NCI-H2029 treated with DMSO at 0.1 percent for 48 hours (cell line): ENCODE measurements at regions not wholly inside any gene's neighbourhood (a gene's known extent, or its start where the extent isn't known, plus 50 kb on each side); places are given as distances from the start of the nearest gene placed in this dataset.

Source experiments
- DNase-seq: peaks from one replicate; lab custom pipeline; 2025; lab: John Stamatoyannopoulos, UW

DNA sequence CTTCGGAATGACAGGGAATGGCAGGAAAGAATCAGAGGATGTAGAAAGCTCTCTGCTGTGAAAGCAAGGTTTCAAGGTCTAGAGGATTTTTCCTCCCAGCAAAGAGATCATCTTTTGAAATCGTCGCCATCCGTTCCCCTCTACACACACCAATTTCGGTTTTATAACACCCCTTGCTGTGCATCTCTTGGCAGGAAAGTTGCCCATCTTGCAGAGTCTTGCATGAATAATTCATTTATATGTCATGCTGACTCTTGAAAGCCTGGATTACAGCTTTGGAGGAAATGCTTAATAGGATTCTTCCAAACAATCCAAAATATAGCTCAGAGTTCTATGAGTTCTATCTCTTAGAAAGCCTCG lies 262.7 kb downstream of the CHL1 start:
- DNase-seq = no peak

DNA sequence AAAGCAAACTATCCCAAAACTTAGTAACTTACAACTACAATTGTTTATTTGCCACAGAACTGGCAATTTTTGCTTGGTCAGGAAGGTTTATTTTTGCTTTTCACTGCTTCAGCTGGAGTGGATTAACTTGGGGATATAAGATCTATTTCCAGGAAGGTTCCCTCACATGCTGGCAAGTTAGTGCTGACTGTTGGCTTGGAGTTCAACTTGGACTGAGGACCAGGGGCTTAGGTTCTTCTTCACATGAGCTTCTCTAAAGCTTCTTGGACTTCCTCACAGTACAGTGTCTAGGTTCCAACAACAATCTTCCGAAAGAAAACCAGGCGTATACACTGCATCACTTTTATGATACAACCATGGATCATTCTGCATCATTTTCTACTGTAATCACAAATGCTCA lies 264.4 kb downstream of the CHL1 start:
- no peak for DNase-seq

GRCh38 chr3:462851-463250 lies 266.3 kb downstream of the CHL1 start:
- no peak for DNase-seq

DNA sequence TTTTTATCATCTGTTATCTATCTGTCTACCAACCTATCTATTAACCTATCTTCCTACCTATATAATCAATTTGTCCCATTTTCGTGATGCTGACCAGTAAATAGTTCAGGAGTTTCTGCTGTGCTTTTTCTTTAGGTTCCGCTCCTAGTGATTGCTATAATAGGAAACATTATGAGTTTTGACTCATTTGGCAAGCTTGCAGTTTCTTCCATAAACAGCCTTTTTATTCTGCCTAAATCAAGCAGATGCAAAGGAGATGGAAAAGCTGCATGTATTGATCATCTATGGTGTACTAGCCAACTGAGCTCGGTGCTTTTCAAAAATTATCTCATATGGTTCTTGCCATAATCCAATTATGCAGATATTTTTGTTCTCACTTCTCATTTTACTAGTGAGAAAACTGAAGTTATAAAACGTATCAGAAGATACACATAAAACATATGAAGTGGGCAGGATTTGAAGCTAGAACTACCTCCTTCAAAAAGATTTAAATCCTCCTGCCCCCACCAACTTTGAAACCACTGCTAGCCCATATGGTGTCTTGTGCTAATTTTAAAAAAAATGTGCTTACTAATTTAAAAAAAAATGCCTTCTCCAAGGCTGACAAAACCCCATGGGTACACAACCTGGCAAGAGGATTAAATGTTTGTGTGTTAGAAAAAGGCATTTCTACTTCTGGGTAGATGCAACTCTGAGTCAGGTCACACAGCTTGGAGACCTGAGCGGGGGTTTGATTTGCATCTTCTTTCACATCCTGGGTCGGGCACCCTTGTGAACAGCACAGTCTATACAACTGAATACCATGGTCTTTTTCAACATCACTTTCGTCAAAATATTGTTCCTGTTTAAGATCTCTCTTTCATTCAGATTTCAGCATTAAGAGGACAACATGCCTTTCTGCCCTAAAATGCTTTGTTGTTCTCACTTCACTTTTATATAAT lies 267.0 kb downstream of the CHL1 start:
- no peak for DNase-seq

GRCh38 chr3:464255-464654 lies 267.7 kb downstream of the CHL1 start:
- DNase-seq = no peak

DNA sequence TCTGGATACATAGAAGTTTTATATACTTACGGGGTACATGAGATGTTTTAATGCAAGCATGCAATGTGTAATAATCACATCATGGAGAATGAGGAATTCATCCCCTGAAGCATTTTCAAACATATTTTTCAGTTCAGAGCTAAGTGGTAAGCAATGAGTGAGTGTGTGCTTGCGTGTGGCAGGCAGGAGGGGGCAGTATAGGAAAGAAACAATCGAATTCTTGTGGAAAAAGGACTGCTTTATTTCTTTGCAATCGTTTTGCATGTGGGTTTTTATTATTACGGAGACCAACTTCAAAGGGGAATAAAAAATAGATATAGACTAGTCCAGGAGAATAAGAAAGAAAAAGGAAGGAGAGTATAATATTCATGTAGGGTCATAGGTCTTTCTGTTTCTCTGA lies 271.6 kb downstream of the CHL1 start:
- DNase-seq = no peak

DNA sequence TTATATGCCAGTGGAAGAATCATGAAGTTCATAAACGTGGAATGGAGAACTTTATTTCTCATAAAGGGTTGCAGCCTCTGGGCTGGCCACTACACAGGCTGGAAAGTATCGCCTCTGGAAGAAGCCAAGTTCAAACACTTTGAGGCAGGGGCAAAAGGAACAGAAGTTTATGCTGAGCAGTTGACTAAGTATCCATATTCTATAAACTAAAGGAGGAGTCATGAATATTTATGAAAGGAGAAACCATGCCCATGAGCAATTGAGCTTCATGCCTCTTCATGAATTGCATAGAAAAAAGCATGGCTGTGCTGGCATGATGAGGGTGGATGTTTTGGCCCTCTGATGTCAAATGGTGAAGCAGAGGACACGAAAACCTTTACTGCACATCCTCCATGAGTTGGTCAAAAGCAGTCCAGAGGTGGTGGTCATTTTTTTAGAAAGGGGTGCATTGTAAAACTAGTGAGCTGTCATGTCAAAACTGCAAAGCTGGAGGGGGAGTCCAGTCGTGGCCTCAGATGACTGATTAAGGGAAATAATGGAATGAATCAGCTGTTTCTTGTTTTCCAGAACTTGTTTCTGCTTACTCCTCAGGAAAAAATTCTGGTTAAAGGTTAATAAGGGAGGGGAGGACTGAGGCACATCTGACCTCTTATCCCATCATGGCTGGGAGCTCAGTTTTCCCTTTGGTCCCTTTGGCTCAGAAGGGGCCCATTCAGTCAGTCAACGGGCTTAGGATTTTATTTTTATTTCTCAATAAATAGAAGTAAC lies 276.7 kb downstream of the CHL1 start:
- no peak for DNase-seq

- DNase-seq = no peak
Observed at GRCh38 chr3:474828-475227, 278.3 kb downstream of the CHL1 start.

GRCh38 chr3:480070-480469 lies 283.5 kb downstream of the CHL1 start:
- DNase-seq = no peak

GRCh38 chr3:481111-481510 lies 284.5 kb downstream of the CHL1 start:
- no peak for DNase-seq

DNA sequence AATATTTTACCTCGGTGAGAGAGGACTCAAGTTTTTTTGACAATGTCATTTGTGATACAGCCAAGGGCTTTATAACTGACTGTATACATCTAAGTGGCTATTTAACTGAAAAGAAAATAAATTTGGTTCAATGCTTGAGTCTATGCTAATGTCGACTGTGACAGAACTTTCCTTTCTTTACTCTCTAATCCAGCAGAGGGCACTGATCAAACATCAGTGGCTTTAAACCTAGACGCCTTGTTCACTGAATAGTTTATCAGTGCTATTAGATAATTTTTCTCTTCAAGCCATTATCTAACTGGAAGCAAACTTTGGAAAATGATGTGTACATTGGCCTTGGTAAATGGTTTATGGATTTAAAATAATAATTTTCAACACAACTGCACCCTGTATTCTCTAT lies 285.1 kb downstream of the CHL1 start:
- no peak for DNase-seq

GRCh38 chr3:482479-482878 lies 285.9 kb downstream of the CHL1 start:
- no peak for DNase-seq

- DNase-seq = no peak
Observed at GRCh38 chr3:484341-484740, 287.8 kb downstream of the CHL1 start.

- no peak for DNase-seq
Observed at GRCh38 chr3:487614-488013, 291.1 kb downstream of the CHL1 start.

DNA sequence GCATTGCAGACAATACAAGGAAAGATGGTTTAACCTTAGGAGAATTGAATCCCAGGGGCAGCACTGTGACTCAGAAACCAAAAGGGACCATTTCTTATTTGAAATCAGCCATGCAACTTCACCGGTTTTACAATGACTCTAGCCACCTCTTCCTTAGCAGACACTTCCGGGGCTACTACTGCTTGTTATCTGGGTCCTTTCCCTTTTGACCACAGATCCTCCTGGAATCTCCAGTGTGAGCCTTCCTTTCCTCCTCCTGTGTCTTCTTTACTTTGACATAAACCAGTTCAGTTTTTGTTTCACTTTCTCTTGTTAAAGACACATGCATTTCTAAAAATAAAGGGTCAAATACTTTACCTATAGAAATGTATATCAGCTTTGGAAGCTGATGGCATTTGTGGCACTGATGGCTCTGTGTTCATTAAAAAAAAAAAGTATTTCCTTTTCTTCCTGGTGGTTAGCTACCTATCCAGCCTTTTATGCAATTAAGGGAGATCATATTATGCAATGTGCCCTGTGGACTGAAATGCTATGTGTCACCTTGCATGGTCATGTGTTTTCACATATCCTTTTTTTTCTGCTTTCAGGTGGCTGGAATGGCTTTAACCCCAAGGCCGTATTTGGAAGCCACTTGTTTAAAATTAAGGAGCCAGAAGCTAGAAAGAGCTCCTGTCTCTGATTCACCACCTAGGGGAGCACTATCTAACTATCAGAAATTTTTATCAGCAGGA lies 296.2 kb downstream of the CHL1 start:
- no peak for DNase-seq

GRCh38 chr3:494190-494589 lies 297.6 kb downstream of the CHL1 start:
- no peak for DNase-seq

- no peak for DNase-seq
Observed at GRCh38 chr3:498487-498886, 301.9 kb downstream of the CHL1 start.

DNA sequence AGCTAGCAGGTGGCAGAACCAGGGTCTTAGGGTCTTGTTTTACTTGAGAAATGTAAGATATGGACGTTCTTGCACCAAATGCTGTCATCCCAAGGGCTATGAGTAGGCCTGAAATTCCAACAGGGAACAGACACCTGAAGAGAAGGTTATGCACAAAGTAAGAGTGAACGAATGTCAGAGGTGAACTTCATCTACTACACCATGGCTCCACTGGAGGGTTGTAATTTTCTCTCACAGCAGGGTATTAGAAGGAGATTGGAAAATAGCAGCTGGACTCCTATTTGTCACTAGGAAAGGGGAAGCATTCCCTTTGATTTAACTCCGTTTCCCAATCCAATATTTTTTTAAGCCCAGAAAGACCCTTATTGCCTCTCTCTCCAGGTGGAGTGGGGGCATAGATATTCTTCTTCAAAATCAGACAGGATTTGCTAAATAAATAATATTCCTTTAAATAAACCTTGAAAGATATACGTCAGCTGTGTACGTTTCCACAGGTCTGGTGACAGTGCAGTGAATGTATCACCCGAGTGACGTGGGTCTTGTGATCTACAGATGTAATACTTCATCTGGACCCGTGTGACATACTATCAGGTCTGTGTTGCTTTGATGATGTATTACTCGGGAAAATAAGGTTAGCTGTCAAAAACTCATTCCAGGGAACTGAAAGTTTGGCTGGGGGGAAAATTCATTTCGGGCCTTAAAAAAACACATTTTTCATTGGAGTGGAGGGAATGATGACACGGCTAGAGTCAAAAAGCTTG lies 302.6 kb downstream of the CHL1 start:
- DNase-seq = no peak

- DNase-seq = no peak
Observed at GRCh38 chr3:502486-502885, 305.9 kb downstream of the CHL1 start.

DNA sequence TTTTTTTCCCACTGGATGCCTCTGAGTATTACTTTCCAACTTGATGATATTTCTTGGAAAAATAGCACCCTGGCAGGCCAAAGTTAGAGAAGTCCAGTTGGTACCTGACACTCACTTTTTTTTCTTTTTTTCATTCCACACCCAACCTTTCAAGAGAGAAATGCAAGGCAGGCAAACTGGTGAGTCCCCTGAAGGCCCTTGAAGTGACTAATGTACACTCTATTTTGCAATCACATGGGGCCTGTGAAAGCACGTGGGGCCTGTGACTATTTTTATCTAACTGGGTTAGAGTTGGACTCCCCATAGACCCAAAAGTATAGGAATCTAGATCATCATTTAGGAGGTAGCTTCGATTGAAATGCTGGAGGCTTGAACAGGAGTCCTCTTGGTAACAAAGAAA lies 316.7 kb downstream of the CHL1 start:
- DNase-seq = no peak

DNA sequence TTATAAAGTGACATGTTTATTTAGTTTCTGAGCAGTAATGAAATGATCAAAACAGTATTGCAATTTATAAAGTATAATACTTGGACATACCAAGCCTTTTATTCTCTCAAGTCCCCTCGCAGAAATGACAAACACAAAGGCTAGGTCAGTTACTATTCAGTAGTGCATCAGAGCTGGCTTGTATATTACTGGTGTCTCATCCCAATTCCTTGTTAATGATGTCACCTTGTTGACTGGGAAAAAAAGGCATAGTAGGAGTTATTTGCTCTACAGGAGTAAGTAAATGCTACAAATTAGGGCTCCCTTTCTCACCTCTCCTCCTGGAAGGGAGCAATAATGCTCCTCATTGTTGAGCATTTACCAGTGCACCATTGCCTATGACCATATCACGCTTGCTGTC lies 317.6 kb downstream of the CHL1 start:
- no peak for DNase-seq

GRCh38 chr3:519026-519425 lies 322.5 kb downstream of the CHL1 start:
- DNase-seq = no peak
